SK-N-SH (cell line): ENCODE measurements at regions not wholly inside any gene's neighbourhood (a gene's known extent, or its start where the extent isn't known, plus 50 kb on each side); places are given as distances from the start of the nearest gene placed in this dataset.

ENCODE experiments used
- CTCF ChIA-PET: fragments of 300-600, 350-600 bp; formaldehyde crosslinking; extraction: SDS; loops from one replicate; lab custom pipeline; 2021; lab: Yijun Ruan, JAX
- POLR2A ChIA-PET: fragments of 350-600 bp; sonication (Branson Sonifier 250); formaldehyde crosslinking; extraction: SDS; loops from one replicate; lab custom pipeline; 2020; ENCODE audit warnings: antibody characterized with exemption, inconsistent platforms; lab: Yijun Ruan, JAX
- DNase-seq: peaks from one replicate; pipeline ENCODE4 v3.0.0; 2012
- H2AFZ ChIP-seq: fragments of 200-600 bp; sonication (generic); 2 replicates; pipeline ENCODE4 v1.8.1; 2016; ENCODE audit warnings: antibody characterized with exemption, mild to moderate bottlenecking, low read depth
- H3F3A ChIP-seq: fragments of 200-600 bp; sonication (generic); replicated peaks from 2 replicates; pipeline ENCODE3; 2016; ENCODE audit warnings: antibody characterized with exemption, mild to moderate bottlenecking; ENCODE audit not compliant: insufficient read depth
- H3K27ac ChIP-seq, 2 experiments: fragments of 200-500 bp in 1 of 2; fragments of 200-600 bp in 1 of 2; sonication (Bioruptor generic) in 1 of 2; sonication (generic), shearing (Covaris generic) in 1 of 2; 2 replicates each; pipeline versions ENCODE4 v1.5.1 to v1.6.1; 2014 to 2016; ENCODE audit warnings: low read depth in 2 of 2, inconsistent platforms in 1 of 2, low read length in 1 of 2, mild to moderate bottlenecking in 1 of 2, mixed read lengths in 1 of 2
- H3K27me3 ChIP-seq: fragments of 200-600 bp; sonication (generic), shearing (Covaris generic); 2 replicates; pipeline ENCODE4 v1.6.1; 2016; ENCODE audit warnings: mixed run types; ENCODE audit not compliant: insufficient read depth
- H3K36me3 ChIP-seq, 2 experiments: fragments of 200-500 bp in 1 of 2; fragments of 200-600 bp in 1 of 2; sonication (Bioruptor generic) in 1 of 2; sonication (generic) in 1 of 2; replicated peaks in 1 of 2; 2 replicates each; pipeline versions ENCODE3 to v1.5.1; 2014 to 2016; ENCODE audit warnings: low read length in 1 of 2, mild to moderate bottlenecking in 1 of 2; ENCODE audit not compliant: insufficient read depth in 2 of 2, control insufficient read depth in 1 of 2
- H3K4me1 ChIP-seq, 2 experiments: fragments of 200-500 bp in 1 of 2; fragments of 200-600 bp in 1 of 2; sonication (Bioruptor generic) in 1 of 2; sonication (generic), shearing (Covaris generic) in 1 of 2; 2 replicates each; pipeline versions ENCODE4 v1.5.1 to v1.6.1; 2014 to 2016; ENCODE audit warnings: low read depth in 1 of 2, low read length in 1 of 2, mixed run types in 1 of 2; ENCODE audit not compliant: insufficient read depth in 2 of 2, control insufficient read depth in 1 of 2
- H3K4me2 ChIP-seq: fragments of 200-600 bp; sonication (generic), shearing (Covaris generic); 2 replicates; pipeline ENCODE4 v1.6.1; 2017; ENCODE audit warnings: mixed run types
- H3K4me3 ChIP-seq, 2 experiments: fragments of 200-500 bp in 1 of 2; fragments of 200-600 bp in 1 of 2; sonication (Bioruptor generic) in 1 of 2; sonication (generic), shearing (Covaris generic) in 1 of 2; 2 replicates each; pipeline versions ENCODE4 v1.5.1 to v1.8.1; 2014 to 2016; ENCODE audit warnings: low read depth in 2 of 2, inconsistent platforms in 1 of 2, low read length in 1 of 2, mild to moderate bottlenecking in 1 of 2, mixed read lengths in 1 of 2, moderate library complexity in 1 of 2
- H3K79me2 ChIP-seq: fragments of 200-600 bp; sonication (generic); 2 replicates; pipeline ENCODE4 v1.8.1; 2017; ENCODE audit warnings: mild to moderate bottlenecking; ENCODE audit not compliant: insufficient read depth
- H3K9ac ChIP-seq: fragments of 200-600 bp; sonication (generic); 2 replicates; pipeline ENCODE4 v1.6.1; 2017; ENCODE audit warnings: mixed run types
- H3K9me2 ChIP-seq: fragments of 200-600 bp; sonication (generic); 2 replicates; pipeline ENCODE4 v1.6.1; 2017; ENCODE audit warnings: mixed run types
- H3K9me3 ChIP-seq: fragments of 200-600 bp; sonication (generic); 2 replicates; pipeline ENCODE4 v1.6.1; 2017; ENCODE audit warnings: mixed run types, mild to moderate bottlenecking, moderate library complexity
- H4K20me1 ChIP-seq: fragments of 200-600 bp; sonication (generic); 2 replicates; pipeline ENCODE4 v1.6.1; 2017; ENCODE audit warnings: mild to moderate bottlenecking, mixed run types; ENCODE audit not compliant: insufficient read depth
- EP300 ChIP-seq, 2 experiments: IDR thresholded peaks; 2 replicates each; pipeline versions ENCODE4 v1.4.0 to v1.6.1; 2012; ENCODE audit warnings: borderline replicate concordance in 1 of 2, low read depth in 1 of 2, low read length in 1 of 2
- EZH2phosphoT487 ChIP-seq: fragments of 200-600 bp; sonication (generic); IDR thresholded peaks from 2 replicates; pipeline ENCODE4 v1.6.1; 2017; ENCODE audit warnings: low read depth, mixed run types, mild to moderate bottlenecking, antibody characterized with exemption, moderate library complexity, borderline replicate concordance
- FOSL2 ChIP-seq: IDR thresholded peaks from 2 replicates; pipeline ENCODE4 v1.4.0; 2012; ENCODE audit warnings: low read depth, mild to moderate bottlenecking, moderate library complexity, borderline replicate concordance
- FOXJ3 ChIP-seq: sonication (generic); formaldehyde crosslinking; IDR thresholded peaks from 2 replicates; pipeline ENCODE4 v1.5.1; 2020; ENCODE audit warnings: mild to moderate bottlenecking, missing genetic modification reagents
- FOXM1 ChIP-seq: IDR thresholded peaks from 2 replicates; pipeline ENCODE4 v1.4.0; 2012; ENCODE audit warnings: low read depth, mild to moderate bottlenecking
- GATA2 ChIP-seq: sonication (generic); formaldehyde crosslinking; IDR thresholded peaks from 2 replicates; pipeline ENCODE4 v1.5.0; 2020; ENCODE audit warnings: mild to moderate bottlenecking, missing genetic modification reagents
- NFIC ChIP-seq: IDR thresholded peaks from 2 replicates; pipeline ENCODE4 v1.4.0; 2012; ENCODE audit warnings: borderline replicate concordance
- NRF1 ChIP-seq: IDR thresholded peaks from 2 replicates; pipeline ENCODE4 v1.6.1; 2012; ENCODE audit warnings: low read depth, mild to moderate bottlenecking, low read length
- PBX3 ChIP-seq: IDR thresholded peaks from 2 replicates; pipeline ENCODE4; 2012
- POLR2AphosphoS5 ChIP-seq: IDR thresholded peaks from 2 replicates; pipeline ENCODE4 v1.6.1; 2012; ENCODE audit warnings: low read depth, low read length
- RFX5 ChIP-seq: IDR thresholded peaks from 2 replicates; pipeline ENCODE4 v1.6.1; 2012; ENCODE audit warnings: mild to moderate bottlenecking, improper control_type of control experiment, low read length
- RXRA ChIP-seq: IDR thresholded peaks from 2 replicates; pipeline ENCODE4 v1.4.0; 2012; ENCODE audit warnings: low read depth, mild to moderate bottlenecking, borderline replicate concordance
- SMC3 ChIP-seq: IDR thresholded peaks from 2 replicates; pipeline ENCODE4 v1.6.1; 2012; ENCODE audit warnings: low read depth, low read length, improper control_type of control experiment
- TCF12 ChIP-seq: IDR thresholded peaks from 2 replicates; pipeline ENCODE4 v1.4.0; 2012
- USF2 ChIP-seq: fragments of 150-350 bp; IDR thresholded peaks from 2 replicates; pipeline ENCODE4 v1.6.1; 2017; ENCODE audit warnings: antibody characterized with exemption, low read length, low read depth, borderline replicate concordance
- YY1 ChIP-seq: IDR thresholded peaks from 2 replicates; pipeline ENCODE4 v1.4.0; 2012; ENCODE audit warnings: low read depth, mild to moderate bottlenecking
- WGBS: methylation state at CpG from one replicate; pipeline ENCODE4 v1.1.6; 2017; ENCODE audit warnings: low lambda C conversion rate; 5-methylcytosine and 5-hydroxymethylcytosine counted together

GRCh38 chrX:146127617-146128016, 310.0 kb downstream of the SLITRK2 start:
- ChIA-PET POLR2A (no interaction called here), CTCF (no interaction called here)
- 0% methylated on average over 1 of the region's 1 CpG for WGBS
- no peaks in the 10 kb centered on the region for H3K4me1 ChIP-seq
- H3K79me2 ChIP-seq, result no peaks in the 10 kb centered on the region
- H3F3A ChIP-seq, result no peaks in the 10 kb centered on the region
- H3K9ac ChIP-seq, result no peak overlapping the region
- no peak overlapping the region for H3K4me2 ChIP-seq
- H3K27me3 ChIP-seq, result no peaks in the 10 kb centered on the region
- H4K20me1 ChIP-seq, result no peaks in the 10 kb centered on the region
- no peak overlapping the region for H3K27ac ChIP-seq
- no peaks in the 10 kb centered on the region for H3K36me3 ChIP-seq
- no peak overlapping the region for H3K4me3 ChIP-seq
- H2AFZ ChIP-seq, result no peak overlapping the region
- DNase-seq, result no peak
- no peaks in the 10 kb centered on the region for H3K9me3 ChIP-seq
- H3K9me2 ChIP-seq, result no peaks in the 10 kb centered on the region
- TF ChIP-seq GATA2 (CRISPR knock-in tag) (no peak), USF2 (no peak), FOXJ3 (CRISPR knock-in tag) (no peak)
- TF ChIP-seq, all 33 proteins: peak for 0

- H4K20me1 ChIP-seq, result no peaks in the 10 kb centered on the region
- H3K4me1 ChIP-seq, result no peaks in the 10 kb centered on the region
- POLR2A ChIA-PET, result no interaction called here
- no peak overlapping the region for H2AFZ ChIP-seq
- H3K4me2 ChIP-seq, result no peak overlapping the region
- no peak overlapping the region for H3K9ac ChIP-seq
- H3K9me2 ChIP-seq, result no peaks in the 10 kb centered on the region
- H3K36me3 ChIP-seq, result no peaks in the 10 kb centered on the region
- H3F3A ChIP-seq, result no peaks in the 10 kb centered on the region
- H3K9me3 ChIP-seq, result no peaks in the 10 kb centered on the region; the same call in 1 of the 2 replicates
- no peaks in the 10 kb centered on the region for H3K27me3 ChIP-seq
- TF ChIP-seq EZH2phosphoT487 (no peak), USF2 (no peak), YY1 (no peak)
- no peaks in the 10 kb centered on the region for H3K79me2 ChIP-seq
- no peak overlapping the region for H3K27ac ChIP-seq
- no peak for DNase-seq
- no peak overlapping the region for H3K4me3 ChIP-seq
- CTCF ChIA-PET, result no interaction called here
- 7% methylated on average over 4 of the region's 4 CpGs for WGBS
These were observed 323.6 kb downstream of the SLITRK2 start for GRCh38 chrX:146141221-146141620.

GRCh38 chrX:146144039-146144438, 326.4 kb downstream of the SLITRK2 start:
- H3K36me3 ChIP-seq, result no peaks in the 10 kb centered on the region
- CTCF ChIA-PET, result no interaction called here

More at GRCh38 chrX:146144039-146144438, 326.4 kb downstream of the SLITRK2 start:
- H3K9me3 ChIP-seq, result no peaks in the 10 kb centered on the region
- POLR2A ChIA-PET, result no interaction called here
- H3K4me3 ChIP-seq, result no peak overlapping the region
- no peaks in the 10 kb centered on the region for H3K27me3 ChIP-seq
- H3K27ac ChIP-seq, result no peak overlapping the region
- H3K9me2 ChIP-seq, result no peaks in the 10 kb centered on the region
- no peaks in the 10 kb centered on the region for H3K79me2 ChIP-seq
- no peak overlapping the region for H3K9ac ChIP-seq
- no peaks in the 10 kb centered on the region for H3F3A ChIP-seq
- no peaks in the 10 kb centered on the region for H4K20me1 ChIP-seq
- WGBS, result 3% methylated on average over 5 of the region's 5 CpGs
- no peak overlapping the region for H3K4me2 ChIP-seq
- H2AFZ ChIP-seq, result no peak overlapping the region
- H3K4me1 ChIP-seq, result no peaks in the 10 kb centered on the region
- DNase-seq, result no peak
- TF ChIP-seq RFX5 (no peak), YY1 (no peak), FOSL2 (no peak), SMC3 (no peak), NFIC (no peak), EP300 (IDR thresholded peaks at IDR 0.05; ENCODE audit: borderline replicate concordance in 1 of 2, low read depth in 1 of 2, low read length in 1 of 2) (no peak), NRF1 (no peak), TCF12 (no peak), FOXM1 (no peak), USF2 (no peak), RXRA (no peak), EZH2phosphoT487 (no peak), PBX3 (no peak), POLR2AphosphoS5 (no peak)
